Glomerular endothelial cell (primary cell): ENCODE measurements at regions not wholly inside any gene's neighbourhood (a gene's known extent, or its start where the extent isn't known, plus 50 kb on each side); places are given as distances from the start of the nearest gene placed in this dataset.
"Not testable (repeated sequence)": the region's sequence is repeated elsewhere in the genome, so short reads cannot be mapped to it uniquely, and the experiment has no call there.

Experiments used
- DNase-seq: peaks from one replicate; pipeline ENCODE4 v3.0.0-alpha.2; 2011; ENCODE audit warnings: low read depth, low spot score; ENCODE audit errors: extremely low read depth

DNA sequence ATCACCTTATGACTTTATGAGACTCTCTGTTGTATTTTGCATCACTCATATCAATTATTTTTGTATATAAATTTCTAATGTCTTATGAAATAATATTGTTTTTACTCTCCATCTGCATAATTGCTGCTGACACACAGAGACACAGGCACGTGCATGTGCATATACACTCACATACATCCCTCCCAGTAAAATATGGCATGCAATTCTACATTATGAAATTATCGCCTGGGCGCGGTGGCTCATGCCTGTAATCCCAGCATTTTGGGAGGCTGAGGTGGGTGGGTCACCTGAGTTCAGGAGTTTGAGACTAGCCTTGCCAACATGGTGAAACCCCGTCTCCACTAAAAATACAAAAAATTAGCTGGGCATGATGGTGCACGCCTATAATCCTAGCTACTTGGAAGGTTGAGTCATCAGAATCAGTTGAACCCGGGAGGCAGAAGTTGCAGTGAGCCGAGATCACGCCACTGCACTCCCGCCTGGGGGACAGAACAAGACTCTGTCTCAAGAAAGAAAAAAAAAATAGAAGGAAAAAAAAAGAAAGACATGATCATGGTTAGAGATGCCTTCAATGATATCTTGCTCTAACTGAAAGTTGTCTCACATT lies 96.7 kb upstream of the LUZP2 start:
- no peak for DNase-seq

DNA sequence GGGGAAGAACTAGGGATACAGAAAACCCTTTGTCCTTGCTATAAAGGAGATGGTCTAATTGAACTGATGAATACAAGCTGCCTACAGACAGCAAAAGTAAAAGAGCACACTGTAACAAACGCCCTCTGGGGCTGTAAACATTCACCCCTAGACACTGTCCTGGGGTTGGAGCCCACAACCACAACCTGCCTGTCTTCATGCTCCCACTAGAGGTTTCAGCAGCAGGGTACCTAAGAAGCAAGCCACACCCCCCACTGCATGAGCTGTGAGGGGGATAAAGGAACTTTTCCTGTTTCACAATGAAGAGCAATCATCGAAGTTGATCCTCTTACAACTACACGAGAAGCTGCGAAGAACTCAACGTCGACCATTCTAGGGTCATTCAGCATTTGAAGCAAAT lies 90.5 kb upstream of the LUZP2 start:
- no peak for DNase-seq

DNA sequence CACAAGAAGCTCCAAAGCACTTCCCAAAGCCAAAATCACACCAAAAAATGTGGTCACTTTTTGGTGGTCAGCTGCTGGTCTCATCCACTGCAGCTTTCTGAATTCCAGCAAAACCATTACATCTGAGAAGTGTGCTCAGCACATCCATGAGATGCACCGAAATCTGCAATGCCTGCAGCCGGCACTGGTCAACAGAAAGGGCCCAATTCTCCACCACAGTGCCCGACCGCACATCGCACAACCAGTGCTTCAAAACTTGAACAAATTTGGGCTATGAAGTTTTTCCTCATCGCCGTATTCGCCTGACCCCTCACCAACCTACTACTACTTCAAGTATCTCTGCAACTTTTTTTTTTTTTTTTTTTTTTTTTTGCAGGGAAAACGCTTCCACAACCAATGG lies 89.9 kb upstream of the LUZP2 start:
- DNase-seq: no peak

DNA sequence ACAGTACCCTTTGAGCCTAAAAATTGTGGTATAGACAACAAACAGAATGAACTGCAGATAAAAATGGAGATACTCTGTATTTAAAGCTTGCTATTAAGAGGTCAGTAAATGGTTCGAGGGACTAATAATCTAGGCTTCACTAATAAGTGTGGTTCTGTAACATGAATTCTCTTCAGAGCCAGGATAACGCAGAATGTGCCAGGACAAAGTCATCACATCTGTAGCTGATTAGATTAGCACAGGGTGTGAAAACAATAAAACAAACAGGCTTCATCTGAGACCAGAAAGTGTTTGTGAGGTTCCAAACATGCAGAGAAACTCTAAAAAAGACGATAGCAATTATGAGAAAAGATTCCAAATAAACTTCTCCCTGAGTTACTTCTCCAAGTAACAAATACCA lies 89.1 kb upstream of the LUZP2 start:
- no peak for DNase-seq

DNA sequence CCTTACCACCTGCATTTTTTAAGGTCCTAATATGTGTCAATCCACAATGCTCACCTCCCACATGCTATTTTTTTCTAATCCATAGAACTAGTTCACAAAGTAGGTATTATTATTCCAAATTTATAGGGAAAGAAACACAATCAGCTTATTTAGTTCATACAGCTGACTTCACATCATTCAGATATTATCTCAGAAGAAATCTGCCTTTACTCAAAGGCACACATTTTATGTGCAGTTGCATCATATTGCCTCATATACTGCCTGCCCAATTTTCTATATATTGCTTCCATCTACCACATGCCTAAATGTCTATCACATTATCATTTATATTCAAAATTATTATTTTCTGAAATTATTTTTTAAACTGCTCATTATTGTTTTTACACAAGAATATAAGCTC lies 88.7 kb upstream of the LUZP2 start:
- no peak for DNase-seq

DNA sequence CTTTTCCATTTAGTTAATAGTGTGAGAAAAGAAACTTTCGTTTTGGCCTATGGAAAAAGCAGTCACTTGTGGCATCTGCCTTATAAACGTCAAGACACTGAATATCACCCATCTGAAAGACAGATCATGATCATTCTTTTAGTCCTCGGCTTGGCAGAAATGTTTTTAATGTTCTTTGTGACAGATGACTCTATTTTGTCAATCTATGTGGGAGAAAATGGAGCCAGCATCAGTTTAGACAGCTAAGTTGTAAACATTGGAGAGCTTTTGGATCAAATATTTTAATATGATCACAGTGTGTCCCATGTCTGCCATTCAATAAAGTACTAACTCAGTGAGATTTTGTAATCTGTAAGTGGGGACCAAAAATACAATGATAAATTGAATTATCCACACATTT lies 85.1 kb upstream of the LUZP2 start:
- DNase-seq: no peak

- DNase-seq: no peak
Observed at GRCh38 chr11:24412722-24413121, 84.1 kb upstream of the LUZP2 start.

GRCh38 chr11:24413391-24413790 lies 83.5 kb upstream of the LUZP2 start:
- DNase-seq: no peak

DNA sequence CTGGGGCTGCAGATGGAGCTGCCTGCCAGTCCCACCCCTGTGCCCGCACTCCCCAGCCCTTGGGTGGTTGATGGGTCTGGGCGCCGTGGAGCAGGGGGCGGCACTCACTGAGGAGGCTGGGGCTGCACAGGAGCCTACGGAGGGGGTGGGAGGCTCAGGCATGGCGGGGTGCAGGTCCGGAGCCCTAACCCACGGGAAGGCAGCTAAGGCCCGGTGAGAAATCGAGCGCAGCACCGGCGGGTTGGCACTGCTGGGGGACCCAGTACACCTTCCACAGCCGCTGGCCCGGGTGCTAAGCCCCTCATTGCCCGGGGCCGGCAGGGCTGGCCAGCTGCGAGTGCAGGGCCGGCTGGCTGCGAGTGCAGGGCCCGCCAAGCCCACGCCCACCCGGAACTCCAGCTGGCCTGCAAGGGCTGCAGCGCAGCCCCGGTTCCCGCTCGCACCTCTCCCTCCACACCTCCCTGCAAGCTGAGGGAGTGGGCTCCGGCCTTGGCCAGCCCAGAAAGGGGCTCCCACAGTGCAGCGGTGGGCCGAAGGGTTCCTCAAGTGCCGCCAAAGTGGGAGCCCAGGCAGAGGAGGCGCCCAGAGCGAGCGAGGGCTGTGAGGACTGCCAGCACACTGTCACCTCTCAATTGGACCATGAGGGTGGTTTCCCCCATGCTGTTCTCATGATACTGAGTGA lies 80.8 kb upstream of the LUZP2 start:
- DNase-seq: not testable (repeated sequence)

GRCh38 chr11:24421766-24422165 lies 75.1 kb upstream of the LUZP2 start:
- DNase-seq: no peak

DNA sequence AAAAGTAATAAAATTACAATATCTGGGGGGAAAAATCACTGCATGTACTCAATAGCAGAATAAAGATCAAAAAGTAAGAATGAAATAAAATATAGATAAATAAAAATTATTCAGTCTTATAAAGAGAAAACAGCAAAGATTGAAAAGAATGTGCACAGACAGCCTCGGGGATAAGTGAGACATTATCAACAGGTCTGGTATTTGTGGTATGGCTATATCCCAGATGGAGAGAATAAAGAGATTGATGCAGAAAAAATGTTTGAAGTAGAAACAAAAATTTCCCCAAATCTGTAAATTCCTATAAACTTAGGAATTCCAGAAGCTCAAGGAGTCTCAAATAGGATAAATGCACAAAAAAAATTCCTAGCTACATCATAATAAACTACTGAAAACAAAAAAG lies 74.5 kb upstream of the LUZP2 start:
- no peak for DNase-seq

DNA sequence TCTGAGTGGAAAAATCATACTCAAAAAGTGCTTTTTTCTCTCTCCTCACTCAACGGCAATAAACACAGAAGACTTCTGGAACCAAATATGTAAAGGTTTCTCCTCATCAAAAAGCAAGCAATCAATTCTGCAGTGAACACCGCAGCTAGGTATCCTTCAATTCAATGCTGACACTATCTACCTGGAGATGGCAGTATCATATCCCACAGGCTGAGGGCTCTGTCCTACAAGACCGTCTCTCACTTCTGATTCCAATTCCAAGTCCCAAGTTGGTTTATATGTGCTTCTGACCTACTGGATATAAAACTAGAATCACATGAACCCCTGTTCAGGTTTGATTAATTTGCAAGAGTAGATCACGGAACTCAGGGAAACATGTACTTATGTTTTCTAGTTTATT lies 59.7 kb upstream of the LUZP2 start:
- DNase-seq: no peak
